Coronary artery (tissue), 2 donors: ENCODE measurements at regions not wholly inside any gene's neighbourhood (a gene's known extent, or its start where the extent isn't known, plus 50 kb on each side); places are given as distances from the start of the nearest gene placed in this dataset.

ENCODE experiments used
- DNase-seq: peaks from one replicate; pipeline ENCODE4 v3.0.0-alpha.2; 2017; ENCODE audit warnings: low spot score
- H3K27ac ChIP-seq, 2 donors: fragments of 200-600 bp; sonication (generic); one replicate each; pipeline ENCODE4 v1.5.1; 2016 to 2019
- H3K4me3 ChIP-seq: fragments of 200-600 bp; sonication (generic); 2 replicates; pipeline ENCODE4 v1.5.1; 2016; ENCODE audit warnings: mild to moderate bottlenecking, moderate library complexity
- CTCF ChIP-seq: fragments of 200-600 bp; sonication (generic); IDR thresholded peaks from one replicate; pipeline ENCODE4 v1.5.1; 2019; ENCODE audit warnings: antibody characterized with exemption

DNA sequence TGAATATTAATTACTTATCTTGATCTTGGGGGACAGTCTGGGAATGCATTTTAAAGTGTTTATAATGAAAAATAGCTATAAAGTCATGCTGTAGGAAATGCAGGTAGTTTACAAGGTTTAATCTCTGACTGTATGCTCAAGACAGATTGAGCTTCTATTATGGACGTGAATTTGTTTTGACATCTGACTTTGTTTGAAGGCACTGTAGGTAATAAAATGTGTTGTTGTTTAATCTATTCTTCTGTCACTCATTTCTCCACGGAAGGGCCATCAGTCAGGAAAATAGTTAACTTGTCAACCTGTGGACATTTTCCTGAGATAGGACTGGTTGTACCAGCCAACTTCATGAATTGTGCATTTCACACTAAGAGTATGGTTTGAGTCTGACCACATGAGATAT lies 893.1 kb upstream of the SLITRK6 start:
- no peak for TF ChIP-seq CTCF
- Histone ChIP-seq H3K4me3 (no peak overlapping the region), H3K27ac (no peak overlapping the region)
- no peak for DNase-seq

- DNase-seq, result no peak
- no peak for TF ChIP-seq CTCF
- no peak overlapping the region for H3K27ac ChIP-seq
Observed at GRCh38 chr13:86710013-86710412, 910.8 kb upstream of the SLITRK6 start.

DNA sequence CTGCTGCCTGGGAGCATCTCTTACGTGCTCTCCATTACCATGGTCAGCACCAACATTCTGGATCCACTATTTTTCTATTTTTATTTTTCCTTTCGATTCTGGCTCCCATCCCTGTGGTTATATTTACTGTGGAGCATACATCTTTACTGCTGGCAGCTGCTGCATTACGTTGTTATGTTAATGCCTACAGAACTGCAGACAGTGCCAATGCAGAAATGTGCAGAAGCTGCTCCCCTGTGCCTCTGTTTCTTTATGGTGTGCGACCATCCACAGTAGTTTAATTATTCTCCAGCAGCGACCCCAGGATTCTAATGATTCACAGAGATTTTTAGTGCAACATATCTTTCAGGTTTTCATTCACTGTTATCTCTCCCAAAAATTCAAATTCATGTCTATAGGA lies 911.7 kb upstream of the SLITRK6 start:
- no peak for TF ChIP-seq CTCF
- Histone ChIP-seq H3K27ac (no peak overlapping the region), H3K4me3 (no peak overlapping the region)
- DNase-seq, result no peak

More at GRCh38 chr13:86710013-86710412, 910.8 kb upstream of the SLITRK6 start:
- H3K4me3 ChIP-seq, result no peak overlapping the region

DNA sequence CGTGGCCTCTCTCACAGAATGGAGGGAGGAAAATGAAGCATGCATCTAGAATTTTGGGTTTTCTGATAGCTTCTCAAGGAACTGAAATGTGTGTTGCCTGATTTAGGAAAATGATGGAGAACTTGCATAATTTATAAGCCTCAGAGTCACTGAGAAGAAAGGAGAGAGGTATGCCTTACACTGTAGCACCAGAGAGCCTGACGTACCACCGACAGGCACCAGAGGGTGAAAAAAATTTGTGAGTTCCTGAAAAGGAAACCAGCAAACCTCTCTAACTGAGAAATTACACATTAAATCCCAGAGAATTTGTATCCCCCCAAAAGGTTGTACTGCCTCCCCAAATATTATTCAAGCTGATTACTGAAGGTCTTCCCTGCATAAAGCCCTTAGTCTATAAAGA lies 915.3 kb upstream of the SLITRK6 start:
- no peak for DNase-seq
- TF ChIP-seq CTCF, result no peak
- Histone ChIP-seq H3K27ac (no peak overlapping the region), H3K4me3 (no peak overlapping the region)

- Histone ChIP-seq H3K27ac (no peak overlapping the region), H3K4me3 (no peak overlapping the region)
- no peak for TF ChIP-seq CTCF
- DNase-seq, result no peak
Observed at GRCh38 chr13:86725105-86725504, 925.9 kb upstream of the SLITRK6 start.

- TF ChIP-seq CTCF, result no peak
- no peak overlapping the region for H3K27ac ChIP-seq
- no peak overlapping the region for H3K4me3 ChIP-seq
- DNase-seq, result no peak
Observed at GRCh38 chr13:86729206-86729605, 930.0 kb upstream of the SLITRK6 start.

GRCh38 chr13:86731987-86732386 lies 932.8 kb upstream of the SLITRK6 start:
- no peak overlapping the region for H3K4me3 ChIP-seq
- DNase-seq, result no peak
- no peak overlapping the region for H3K27ac ChIP-seq
- no peak for TF ChIP-seq CTCF
